ENCODE measurements at regions not wholly inside any gene's neighbourhood (a gene's known extent, or its start where the extent isn't known, plus 50 kb on each side); places are given as distances from the start of the nearest gene placed in this dataset.

- POLR2A ChIA-PET, result no interaction called here
- no peaks in the 10 kb centered on the region for H3K9me3 ChIP-seq (ENCODE audit: control insufficient read depth, insufficient read depth, low read depth, low read length)
These were observed 106.8 kb upstream of the CDIN1 start for GRCh38 chr15:36472672-36473071.

GRCh38 chr15:36478561-36478960 is 100.9 kb upstream of the CDIN1 start:
- ChIA-PET POLR2A (no interaction called here), CTCF (no interaction called here)
- H3K9me3 ChIP-seq (ENCODE audit: control insufficient read depth, insufficient read depth, low read depth, low read length), result no peaks in the 10 kb centered on the region
- no peak overlapping the region for H3K4me3 ChIP-seq (ENCODE audit: low read depth, low read length)
- no peaks in the 10 kb centered on the region for H3K4me1 ChIP-seq (ENCODE audit: control insufficient read depth, insufficient read depth, low read length)
- H3K36me3 ChIP-seq (ENCODE audit: control insufficient read depth in 2 of 2, insufficient read depth in 1 of 2, low read length in 2 of 2), result no peaks in the 10 kb centered on the region
- H3K27ac ChIP-seq (ENCODE audit: extremely low read depth, low read depth, low read length), result no peak overlapping the region
- TF ChIP-seq ZNF112 (tag by site-specific recombination; IDR thresholded peaks at IDR 0.05) (no peak), KLF16 (tag by site-specific recombination; IDR thresholded peaks at IDR 0.05) (no peak), ZSCAN30 (tag by site-specific recombination; IDR thresholded peaks at IDR 0.05) (no peak), ZNF776 (tag by site-specific recombination; IDR thresholded peaks at IDR 0.05; ENCODE audit: borderline replicate concordance) (no peak), KLF7 (tag by site-specific recombination; IDR thresholded peaks at IDR 0.05; ENCODE audit: borderline replicate concordance) (no peak)

More at GRCh38 chr15:36472672-36473071, 106.8 kb upstream of the CDIN1 start:
- H3K27ac ChIP-seq (ENCODE audit: extremely low read depth, low read depth, low read length), result no peak overlapping the region
- H3K4me1 ChIP-seq (ENCODE audit: control insufficient read depth, insufficient read depth, low read length), result no peaks in the 10 kb centered on the region
- H3K36me3 ChIP-seq (ENCODE audit: control insufficient read depth in 2 of 2, insufficient read depth in 1 of 2, low read length in 2 of 2), result no peaks in the 10 kb centered on the region
- CTCF ChIA-PET, result no interaction called here
- H3K4me3 ChIP-seq (ENCODE audit: low read depth, low read length), result no peak overlapping the region
- TF ChIP-seq TRIM28 (IDR thresholded peaks at IDR 0.05; ENCODE audit: borderline replicate concordance, low read length) (no peak), ZNF175 (tag by site-specific recombination; IDR thresholded peaks at IDR 0.05) (no peak), ZFP41 (tag by site-specific recombination; IDR thresholded peaks at IDR 0.05; ENCODE audit: borderline replicate concordance) (no peak), ZNF623 (tag by site-specific recombination; IDR thresholded peaks at IDR 0.05) (no peak), ZNF561 (tag by site-specific recombination; IDR thresholded peaks at IDR 0.05; ENCODE audit: borderline replicate concordance) (no peak)

GRCh38 chr15:36479200-36479896 is 100.1 kb upstream of the CDIN1 start:
- POLR2A ChIA-PET, result no interaction called here

GRCh38 chr15:36481156-36481555 is 98.3 kb upstream of the CDIN1 start:
- TF ChIP-seq KLF9 (tag by site-specific recombination; IDR thresholded peaks at IDR 0.05; ENCODE audit: low read depth) (no peak), YY2 (tag by site-specific recombination; IDR thresholded peaks at IDR 0.05) (no peak), ZSCAN30 (tag by site-specific recombination; IDR thresholded peaks at IDR 0.05) (no peak)
- Histone ChIP-seq H3K4me3 (ENCODE audit: low read depth, low read length) (no peak overlapping the region), H3K9me3 (ENCODE audit: control insufficient read depth, insufficient read depth, low read depth, low read length) (no peaks in the 10 kb centered on the region), H3K36me3 (ENCODE audit: control insufficient read depth in 2 of 2, insufficient read depth in 1 of 2, low read length in 2 of 2) (no peaks in the 10 kb centered on the region), H3K4me1 (ENCODE audit: control insufficient read depth, insufficient read depth, low read length) (no peaks in the 10 kb centered on the region), H3K27ac (ENCODE audit: extremely low read depth, low read depth, low read length) (no peak overlapping the region)
- CTCF ChIA-PET, result no interaction called here
- POLR2A ChIA-PET, result no interaction called here

More at GRCh38 chr15:36479200-36479896, 100.1 kb upstream of the CDIN1 start:
- Histone ChIP-seq H3K4me3 (ENCODE audit: low read depth, low read length) (no peak overlapping the region), H3K36me3 (ENCODE audit: control insufficient read depth in 2 of 2, insufficient read depth in 1 of 2, low read length in 2 of 2) (no peaks in the 10 kb centered on the region), H3K27ac (ENCODE audit: extremely low read depth, low read depth, low read length) (no peak overlapping the region), H3K4me1 (ENCODE audit: control insufficient read depth, insufficient read depth, low read length) (no peaks in the 10 kb centered on the region), H3K9me3 (ENCODE audit: control insufficient read depth, insufficient read depth, low read depth, low read length) (no peaks in the 10 kb centered on the region)
- TF ChIP-seq ZNF596 (tag by site-specific recombination; IDR thresholded peaks at IDR 0.05) (no peak), SETDB1 (IDR thresholded peaks at IDR 0.05; ENCODE audit: insufficient read length, low read length) (no peak), HOXC10 (CRISPR knock-in tag; IDR thresholded peaks at IDR 0.05) (no peak), ZNF513 (tag by site-specific recombination; IDR thresholded peaks at IDR 0.05) (no peak)
- CTCF ChIA-PET, result no interaction called here

Measured in HEK293 (cell line).